ENCODE measurements at regions not wholly inside any gene's neighbourhood (a gene's known extent, or its start where the extent isn't known, plus 50 kb on each side); places are given as distances from the start of the nearest gene placed in this dataset.
"Not testable (repeated sequence)": the region's sequence is repeated elsewhere in the genome, so short reads cannot be mapped to it uniquely, and the experiment has no call there.

GRCh38 chr5:123698937-123699336 is 187.0 kb downstream of the CSNK1G3 start:
- H3K4me3 Mint-ChIP-seq; H3K36me3 Mint-ChIP-seq (ENCODE audit: low read depth); DNase-seq; H3K9me3 Mint-ChIP-seq (ENCODE audit: low read depth); H3K27me3 Mint-ChIP-seq; H3K27ac Mint-ChIP-seq; CTCF ChIA-PET; H3K4me1 Mint-ChIP-seq; POLR2A ChIA-PET; ATAC-seq; intact Hi-C loops (cut with DNase I, micrococcal nuclease): not testable (repeated sequence)

GRCh38 chr5:123696921-123697341 is 185.0 kb downstream of the CSNK1G3 start:
- Mint-ChIP-seq H3K27ac (no peak overlapping the region), H3K4me3 (no peak overlapping the region), H3K9me3 (ENCODE audit: low read depth) (no peaks in the 10 kb centered on the region), H3K27me3 (no peaks in the 10 kb centered on the region), H3K4me1 (no peaks in the 10 kb centered on the region), H3K36me3 (ENCODE audit: low read depth) (no peaks in the 10 kb centered on the region)
- POLR2A ChIA-PET = no interaction called here
- intact Hi-C loops (cut with DNase I, micrococcal nuclease) = no loop called here
- DNase-seq (no peak), ATAC-seq (no peak)
- CTCF ChIA-PET = no interaction called here

- no peaks in the 10 kb centered on the region for H3K4me1 Mint-ChIP-seq
- H3K36me3 Mint-ChIP-seq (ENCODE audit: low read depth) = no peaks in the 10 kb centered on the region
- POLR2A ChIA-PET = no interaction called here
- ATAC-seq (no peak), DNase-seq (no peak)
- no peaks in the 10 kb centered on the region for H3K27me3 Mint-ChIP-seq
- H3K4me3 Mint-ChIP-seq = no peak overlapping the region
- peaks cover 4% of the 10 kb centered on the region for H3K9me3 Mint-ChIP-seq (ENCODE audit: low read depth)
- CTCF ChIA-PET = no interaction called here
- no peak overlapping the region for H3K27ac Mint-ChIP-seq
- intact Hi-C loops (cut with DNase I, micrococcal nuclease) = no loop called here
These were observed 178.8 kb downstream of the CSNK1G3 start for GRCh38 chr5:123690821-123691220.

- Mint-ChIP-seq H3K4me3 (no peak overlapping the region), H3K27ac (no peak overlapping the region), H3K9me3 (ENCODE audit: low read depth) (peaks cover 13% of the 10 kb centered on the region), H3K4me1 (no peaks in the 10 kb centered on the region), H3K27me3 (peaks cover 2% of the 10 kb centered on the region), H3K36me3 (ENCODE audit: low read depth) (no peaks in the 10 kb centered on the region)
- intact Hi-C loops (cut with DNase I, micrococcal nuclease) = no loop called here
- DNase-seq = no peak
- ATAC-seq = no peak
- POLR2A ChIA-PET = no interaction called here
- CTCF ChIA-PET = no interaction called here
These were observed 169.1 kb downstream of the CSNK1G3 start for GRCh38 chr5:123681061-123681460.

- ATAC-seq (no peak), DNase-seq (no peak)
- intact Hi-C loops (cut with DNase I, micrococcal nuclease) = no loop called here
- POLR2A ChIA-PET = no interaction called here
- no peaks in the 10 kb centered on the region for H3K4me1 Mint-ChIP-seq
- H3K27me3 Mint-ChIP-seq = peaks cover 2% of the 10 kb centered on the region
- CTCF ChIA-PET = interaction anchor here (0.8 to 2.8 kb wide), 3 partner anchors 11 to 19 kb away, joined by 3 to 12 read pairs (median 3); no protein-coding TSS in a partner anchor
- H3K9me3 Mint-ChIP-seq (ENCODE audit: low read depth) = no peaks in the 10 kb centered on the region
- no peaks in the 10 kb centered on the region for H3K36me3 Mint-ChIP-seq (ENCODE audit: low read depth)
- H3K4me3 Mint-ChIP-seq = no peak overlapping the region
- H3K27ac Mint-ChIP-seq = no peak overlapping the region
These were observed 161.1 kb downstream of the CSNK1G3 start for GRCh38 chr5:123673107-123673506.

GRCh38 chr5:123671711-123672456 is 159.9 kb downstream of the CSNK1G3 start:
- DNase-seq (no peak), ATAC-seq (no peak)
- intact Hi-C loops (cut with DNase I, micrococcal nuclease) = no loop called here
- Mint-ChIP-seq H3K27me3 (no peaks in the 10 kb centered on the region), H3K36me3 (ENCODE audit: low read depth) (no peaks in the 10 kb centered on the region), H3K4me1 (no peaks in the 10 kb centered on the region), H3K4me3 (no peak overlapping the region), H3K9me3 (ENCODE audit: low read depth) (no peaks in the 10 kb centered on the region), H3K27ac (no peak overlapping the region)
- CTCF ChIA-PET = interaction anchor here (0.6 to 2.8 kb wide), 5 partner anchors 9 to 1021 kb away, joined by 3 to 12 read pairs (median 3); no protein-coding TSS in a partner anchor
- POLR2A ChIA-PET = interaction anchor here (0.6 kb wide), 1 partner anchor 131 kb away, joined by 4 read pairs; no protein-coding TSS in a partner anchor

GRCh38 chr5:123671042-123671441 is 159.1 kb downstream of the CSNK1G3 start:
- ATAC-seq = no peak
- Mint-ChIP-seq H3K36me3 (ENCODE audit: low read depth) (no peaks in the 10 kb centered on the region), H3K27ac (no peak overlapping the region), H3K9me3 (ENCODE audit: low read depth) (no peaks in the 10 kb centered on the region), H3K4me1 (no peaks in the 10 kb centered on the region), H3K4me3 (no peak overlapping the region), H3K27me3 (no peaks in the 10 kb centered on the region)
- POLR2A ChIA-PET = interaction anchor here (0.6 kb wide), 1 partner anchor 132 kb away, joined by 4 read pairs; no protein-coding TSS in a partner anchor
- intact Hi-C loops (cut with DNase I, micrococcal nuclease) = no loop called here
- CTCF ChIA-PET = interaction anchor here (0.6 to 2.8 kb wide), 8 partner anchors 9 to 1022 kb away, joined by 3 to 12 read pairs (median 3); no protein-coding TSS in a partner anchor
- peak; percentile 71 for DNase-seq

All from activated CD4-positive, alpha-beta T cell treated with anti-CD3 and anti-CD28 coated beads for 36 hours (primary cell).